Stimulated activated CD8-positive, alpha-beta memory T cell treated with anti-CD3 and anti-CD28 coated beads, Interleukin-4, amount 100 ng/mL, for 24 hours (primary cell): ENCODE measurements at regions not wholly inside any gene's neighbourhood (a gene's known extent, or its start where the extent isn't known, plus 50 kb on each side); places are given as distances from the start of the nearest gene placed in this dataset.

Source experiments
- DNase-seq: peaks from one replicate; pipeline ENCODE4 v3.0.0-alpha.2; 2020; ENCODE audit warnings: low read depth

GRCh38 chr11:134689886-134690285 is 277.8 kb upstream of the B3GAT1 start:
- DNase-seq, result no peak

- no peak for DNase-seq
Measured at GRCh38 chr11:134687548-134687947, 275.5 kb upstream of the B3GAT1 start.

GRCh38 chr11:134686460-134687061 is 274.5 kb upstream of the B3GAT1 start:
- DNase-seq, result no peak

- no peak for DNase-seq
Measured at GRCh38 chr11:134685793-134686380, 273.8 kb upstream of the B3GAT1 start.

- DNase-seq, result no peak
Measured at GRCh38 chr11:134684576-134684975, 272.5 kb upstream of the B3GAT1 start.

- DNase-seq, result no peak
Measured at GRCh38 chr11:134683860-134684259, 271.8 kb upstream of the B3GAT1 start.

- no peak for DNase-seq
Measured at GRCh38 chr11:134682577-134682976, 270.5 kb upstream of the B3GAT1 start.

- DNase-seq, result no peak
Measured at GRCh38 chr11:134679592-134679991, 267.6 kb upstream of the B3GAT1 start.

GRCh38 chr11:134678744-134679143 is 266.7 kb upstream of the B3GAT1 start:
- no peak for DNase-seq

- no peak for DNase-seq
Measured at GRCh38 chr11:134677891-134678551, 266.0 kb upstream of the B3GAT1 start.

- DNase-seq, result no peak
Measured at GRCh38 chr11:134677397-134677822, 265.4 kb upstream of the B3GAT1 start.

- DNase-seq, result no peak
Measured at GRCh38 chr11:134676516-134677287, 264.7 kb upstream of the B3GAT1 start.

- DNase-seq, result no peak
Measured at GRCh38 chr11:134675983-134676382, 263.9 kb upstream of the B3GAT1 start.

GRCh38 chr11:134674974-134675373 is 262.9 kb upstream of the B3GAT1 start:
- no peak for DNase-seq

GRCh38 chr11:134670961-134671370 is 258.9 kb upstream of the B3GAT1 start:
- no peak for DNase-seq

- no peak for DNase-seq
Measured at GRCh38 chr11:134670247-134670782, 258.3 kb upstream of the B3GAT1 start.

GRCh38 chr11:134669796-134670195 is 257.8 kb upstream of the B3GAT1 start:
- no peak for DNase-seq

GRCh38 chr11:134668796-134669195 is 256.8 kb upstream of the B3GAT1 start:
- no peak for DNase-seq

GRCh38 chr11:134668076-134668475 is 256.0 kb upstream of the B3GAT1 start:
- no peak for DNase-seq

- no peak for DNase-seq
Measured at GRCh38 chr11:134667505-134667904, 255.5 kb upstream of the B3GAT1 start.

GRCh38 chr11:134667175-134667500 is 255.1 kb upstream of the B3GAT1 start:
- DNase-seq, result no peak

GRCh38 chr11:134666273-134667174 is 254.5 kb upstream of the B3GAT1 start:
- no peak for DNase-seq
